Activated gamma-delta T cell (primary cell): ENCODE measurements at regions not wholly inside any gene's neighbourhood (a gene's known extent, or its start where the extent isn't known, plus 50 kb on each side); places are given as distances from the start of the nearest gene placed in this dataset.

Experiments used
- DNase-seq: peaks from one replicate; lab custom pipeline; 2025; lab: John Stamatoyannopoulos, UW

GRCh38 chr12:126369487-126370463, 1304.5 kb downstream of the AACS start:
- no peak for DNase-seq

GRCh38 chr12:126383506-126383905, 1318.3 kb downstream of the AACS start:
- no peak for DNase-seq

- no peak for DNase-seq
These were observed 1318.9 kb downstream of the AACS start for GRCh38 chr12:126384026-126384564.

DNA sequence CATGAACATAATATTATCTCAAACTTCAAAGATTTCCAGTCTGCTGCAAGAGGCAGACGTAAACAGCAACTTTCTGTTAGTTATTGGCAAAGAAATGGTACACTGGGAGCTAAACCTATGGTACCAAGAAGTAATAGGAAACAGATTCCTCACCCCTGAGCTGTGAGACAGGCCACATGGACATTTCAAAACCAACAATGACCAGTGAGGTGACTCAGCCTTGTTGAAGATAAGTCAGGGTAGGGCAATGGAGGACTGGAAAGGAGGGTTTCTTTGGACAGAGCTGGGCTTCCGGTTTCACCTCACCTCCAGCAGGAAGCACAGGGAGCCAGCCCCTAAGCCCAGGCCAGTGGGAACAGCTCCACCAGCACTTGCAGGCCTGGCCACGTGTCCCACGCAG, 1320.5 kb downstream of the AACS start:
- DNase-seq, result no peak

DNA sequence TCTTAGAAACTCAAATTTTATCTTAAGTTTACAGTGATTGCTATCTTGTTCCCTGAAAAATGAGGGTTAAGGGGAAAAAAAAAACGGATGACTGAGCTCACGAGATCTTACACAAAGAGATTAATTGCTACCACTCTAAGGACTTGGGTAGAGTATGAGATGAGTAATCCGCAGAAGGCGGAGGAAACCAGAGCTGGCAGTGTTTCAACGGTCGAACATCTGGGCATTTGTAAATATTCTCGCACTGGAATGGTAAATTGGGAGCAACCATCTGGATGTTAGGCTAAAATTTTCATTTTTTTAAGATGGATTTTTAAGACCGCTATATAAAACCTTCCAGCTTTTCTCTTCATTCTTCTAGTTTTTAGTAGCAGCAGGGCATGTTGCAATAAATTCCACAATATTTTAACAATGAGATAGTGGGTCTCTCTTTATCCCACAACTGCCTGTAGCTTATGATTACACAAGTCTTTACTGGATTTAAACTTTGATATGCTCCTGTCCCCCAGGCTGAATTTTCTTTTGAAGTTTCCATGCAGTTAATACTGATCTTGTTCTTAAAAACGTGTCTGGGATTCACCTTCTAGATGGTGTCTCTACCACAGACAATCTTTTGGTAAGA, 1324.1 kb downstream of the AACS start:
- no peak for DNase-seq

DNA sequence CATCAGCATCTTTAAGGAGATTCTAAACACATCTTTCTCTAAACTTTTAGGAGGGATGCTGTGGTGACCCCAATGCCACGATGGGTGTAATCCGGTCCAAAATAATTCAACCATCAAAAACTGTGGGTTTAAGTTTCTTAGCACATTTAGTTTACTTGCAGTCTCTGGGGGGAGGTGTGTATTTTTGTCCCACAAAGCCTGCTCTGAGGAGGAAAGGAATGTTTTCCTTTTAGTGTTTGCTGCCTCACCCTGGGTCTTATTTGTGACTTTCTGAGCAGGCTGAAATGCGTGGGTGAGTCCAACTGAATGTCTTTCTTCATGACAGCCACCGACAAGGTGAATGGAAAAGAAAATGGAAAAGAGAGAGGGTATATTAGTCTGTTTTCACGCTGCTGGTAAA, 1324.7 kb downstream of the AACS start:
- no peak for DNase-seq

- no peak for DNase-seq
These were observed 1325.8 kb downstream of the AACS start for GRCh38 chr12:126390969-126391566.

GRCh38 chr12:126396536-126396935, 1331.3 kb downstream of the AACS start:
- DNase-seq, result no peak

- no peak for DNase-seq
These were observed 1331.9 kb downstream of the AACS start for GRCh38 chr12:126397071-126397581.

GRCh38 chr12:126397660-126398059, 1332.4 kb downstream of the AACS start:
- no peak for DNase-seq

- no peak for DNase-seq
These were observed 1335.6 kb downstream of the AACS start for GRCh38 chr12:126400831-126401230.

- DNase-seq, result no peak
These were observed 1339.2 kb downstream of the AACS start for GRCh38 chr12:126404293-126404881.

DNA sequence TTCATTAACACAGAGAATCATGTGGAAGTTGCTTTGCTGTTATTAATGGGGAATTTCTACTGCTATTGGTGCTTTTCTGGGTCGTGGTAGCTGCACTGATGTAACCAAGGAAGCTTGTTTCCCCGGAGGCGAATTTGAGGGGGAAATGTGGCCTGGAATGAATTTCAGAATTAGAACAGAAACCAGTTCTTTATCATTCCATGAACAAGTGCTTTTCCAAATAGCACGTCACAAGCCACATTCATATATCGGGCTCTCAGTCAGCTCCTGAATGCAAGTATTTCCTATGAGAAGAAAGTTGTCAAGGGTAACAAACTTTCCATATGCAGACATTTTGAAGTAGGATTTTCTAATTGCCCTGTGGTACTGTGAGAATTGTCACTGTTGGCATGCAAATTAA, 1353.2 kb downstream of the AACS start:
- no peak for DNase-seq

DNA sequence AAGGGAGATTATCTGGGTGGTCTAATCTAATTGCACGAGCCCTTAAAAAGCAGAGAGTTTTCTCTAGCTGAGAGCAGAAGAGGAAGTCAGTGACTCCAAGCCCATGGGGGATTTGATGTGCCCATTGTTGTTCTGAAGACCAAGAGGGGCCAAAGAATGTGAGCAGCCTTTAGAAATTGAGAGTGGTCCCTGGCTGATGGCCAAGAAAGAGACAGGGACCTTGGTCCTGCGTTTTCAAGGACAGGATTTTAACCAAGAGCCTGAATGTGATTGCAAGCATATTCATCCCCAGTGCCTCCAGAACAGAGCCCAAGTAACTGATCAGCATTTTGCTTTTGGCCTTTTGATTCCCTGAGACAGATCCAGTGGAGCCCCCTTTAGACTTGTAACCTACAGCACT, 1353.9 kb downstream of the AACS start:
- no peak for DNase-seq

GRCh38 chr12:126424696-126425095, 1359.5 kb downstream of the AACS start:
- no peak for DNase-seq

DNA sequence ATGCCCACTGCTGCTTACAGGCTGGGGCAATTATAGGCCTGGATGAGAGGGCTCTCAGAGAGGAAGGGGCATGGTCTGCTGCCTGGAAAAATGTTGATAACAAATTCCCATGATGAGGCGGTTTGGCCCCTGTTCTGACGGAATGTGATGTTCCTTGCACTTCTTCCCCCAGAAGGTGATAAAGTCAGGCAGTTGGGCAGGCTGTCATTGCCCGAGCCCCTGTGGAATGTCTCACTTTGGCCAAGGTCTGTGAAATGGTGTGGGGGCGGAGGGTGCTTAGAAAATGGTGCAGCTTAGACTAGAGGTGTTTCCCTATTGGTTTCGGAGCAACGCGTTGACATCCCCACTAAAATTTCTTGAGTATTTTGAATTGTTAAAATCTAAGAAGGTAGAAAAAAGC, 1360.0 kb downstream of the AACS start:
- no peak for DNase-seq

DNA sequence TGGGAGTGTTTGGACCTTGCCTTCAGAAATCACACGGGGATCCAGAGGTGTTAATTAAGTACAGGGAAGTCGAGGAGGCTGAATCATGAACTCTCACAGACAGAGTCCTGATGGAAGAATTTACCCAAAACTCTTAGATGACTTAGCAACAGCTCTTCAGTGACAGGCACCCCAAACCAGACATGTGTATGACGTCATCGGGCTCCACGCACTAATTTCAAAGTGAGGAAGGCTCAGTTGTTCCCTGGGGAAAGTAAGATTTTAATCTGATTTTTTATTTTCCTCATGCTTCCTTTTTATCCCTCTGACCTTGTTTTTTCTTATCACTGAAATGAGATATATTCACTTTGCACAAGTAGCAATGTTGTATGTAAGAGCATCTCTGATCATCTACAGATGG, 1363.5 kb downstream of the AACS start:
- DNase-seq, result no peak

DNA sequence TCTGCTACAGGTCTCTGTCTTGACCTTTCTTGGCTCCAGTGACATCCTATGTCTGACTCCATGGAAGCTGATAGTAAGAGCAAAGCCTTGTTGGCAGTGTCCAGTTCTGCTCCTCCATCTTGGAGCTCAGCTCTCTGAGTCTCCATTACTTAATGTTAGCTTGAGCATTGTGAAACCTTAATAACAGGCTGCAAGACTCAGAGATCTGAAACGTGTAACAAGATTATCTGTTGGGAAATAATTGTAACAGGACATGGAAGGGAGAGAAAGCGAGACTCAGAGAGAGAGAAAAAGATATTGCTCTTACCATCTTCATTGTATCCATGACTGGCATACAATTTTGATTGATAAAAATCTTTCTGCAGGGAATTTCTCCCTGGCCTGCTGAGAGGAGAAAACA, 1365.7 kb downstream of the AACS start:
- no peak for DNase-seq

DNA sequence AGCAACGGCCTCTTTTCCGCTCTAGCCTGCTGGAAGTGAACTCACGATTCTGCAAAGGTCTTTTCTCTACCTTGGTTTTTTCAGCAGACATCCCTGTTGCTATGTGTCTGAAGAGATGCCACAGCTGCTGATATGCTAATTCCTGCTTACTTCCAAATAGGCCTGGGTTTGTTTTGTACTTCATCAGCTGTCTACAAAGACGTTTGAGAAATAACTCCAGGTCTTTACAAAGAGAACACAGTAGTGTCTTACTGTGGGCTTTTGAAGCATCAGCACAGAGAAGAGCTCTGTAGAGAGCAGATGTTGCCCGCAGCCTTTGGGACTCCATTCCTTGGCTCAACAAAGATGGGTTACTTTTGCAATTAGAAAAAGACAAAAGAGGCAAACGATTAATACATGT, 1366.5 kb downstream of the AACS start:
- no peak for DNase-seq

GRCh38 chr12:126432780-126433179, 1367.5 kb downstream of the AACS start:
- DNase-seq, result no peak

DNA sequence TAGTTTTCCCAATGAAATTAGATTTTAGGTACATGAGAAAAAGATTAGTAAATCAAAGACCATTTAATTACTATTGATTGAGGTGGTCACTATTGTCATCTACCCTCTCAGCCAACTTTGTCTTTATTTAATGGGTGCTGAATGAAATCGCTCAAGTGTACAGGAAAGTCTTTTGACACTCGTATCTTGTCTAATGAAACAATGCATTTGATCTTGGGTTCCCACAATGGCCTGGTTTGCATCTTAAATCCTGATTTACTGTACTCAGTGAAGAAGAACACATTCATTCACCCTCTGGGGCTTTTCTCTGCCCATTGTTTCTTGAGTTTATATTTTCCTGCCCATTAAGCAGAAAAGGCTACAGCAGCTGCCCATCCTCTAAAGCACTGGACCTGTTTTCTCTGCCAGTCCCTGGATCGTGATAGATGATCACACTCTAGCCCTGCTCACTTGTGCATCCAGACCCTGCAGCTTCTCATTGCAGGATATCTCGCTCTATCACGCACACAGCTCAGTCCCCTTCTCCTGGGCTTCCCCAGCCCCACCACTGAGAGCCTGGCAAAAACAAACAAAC, 1369.3 kb downstream of the AACS start:
- no peak for DNase-seq

DNA sequence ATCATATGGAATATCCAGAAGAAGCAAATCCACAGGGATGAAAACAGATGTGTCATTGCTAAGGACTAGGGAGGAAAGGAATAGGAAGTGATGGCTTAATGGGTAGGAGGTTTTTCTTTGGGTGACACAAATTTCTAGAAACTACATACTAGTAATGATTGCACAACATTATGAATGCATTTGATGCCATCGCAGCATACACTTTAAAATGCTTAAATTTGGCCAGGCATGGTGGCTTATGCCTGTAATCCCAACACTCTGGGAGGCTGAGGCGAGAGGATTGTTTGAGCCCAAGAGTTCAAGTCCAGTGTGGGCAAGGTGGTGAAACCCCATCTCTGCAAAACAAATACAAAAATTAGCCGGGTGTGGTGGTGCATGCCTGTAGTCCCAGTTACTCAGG, 1370.8 kb downstream of the AACS start:
- DNase-seq, result no peak
